ENCODE measurements at regions not wholly inside any gene's neighbourhood (a gene's known extent, or its start where the extent isn't known, plus 50 kb on each side); places are given as distances from the start of the nearest gene placed in this dataset.

DNA sequence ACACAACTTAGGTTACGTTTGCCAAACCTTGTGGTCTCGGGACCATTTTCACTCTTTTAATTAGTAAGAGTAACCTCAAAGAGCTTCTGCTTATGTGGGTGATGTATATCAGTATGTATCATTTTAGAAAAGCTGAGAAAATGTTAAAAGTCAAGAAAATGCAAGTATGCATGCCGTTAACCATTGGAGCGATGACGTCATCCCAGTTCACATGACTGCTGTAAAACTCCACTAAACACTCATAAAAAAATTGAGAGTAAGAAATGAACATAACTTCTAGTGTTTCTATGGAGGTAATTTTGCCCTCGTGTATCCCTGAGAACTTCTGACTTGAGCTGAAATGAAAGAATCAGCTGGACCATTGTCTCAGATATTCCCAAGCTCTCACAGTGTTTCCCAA lies 250.0 kb upstream of the CDH4 start:
- 79 to 90% methylated on average over 6 of the region's 6 CpGs for WGBS, 2 donors
- TF ChIP-seq, protein P1, sequence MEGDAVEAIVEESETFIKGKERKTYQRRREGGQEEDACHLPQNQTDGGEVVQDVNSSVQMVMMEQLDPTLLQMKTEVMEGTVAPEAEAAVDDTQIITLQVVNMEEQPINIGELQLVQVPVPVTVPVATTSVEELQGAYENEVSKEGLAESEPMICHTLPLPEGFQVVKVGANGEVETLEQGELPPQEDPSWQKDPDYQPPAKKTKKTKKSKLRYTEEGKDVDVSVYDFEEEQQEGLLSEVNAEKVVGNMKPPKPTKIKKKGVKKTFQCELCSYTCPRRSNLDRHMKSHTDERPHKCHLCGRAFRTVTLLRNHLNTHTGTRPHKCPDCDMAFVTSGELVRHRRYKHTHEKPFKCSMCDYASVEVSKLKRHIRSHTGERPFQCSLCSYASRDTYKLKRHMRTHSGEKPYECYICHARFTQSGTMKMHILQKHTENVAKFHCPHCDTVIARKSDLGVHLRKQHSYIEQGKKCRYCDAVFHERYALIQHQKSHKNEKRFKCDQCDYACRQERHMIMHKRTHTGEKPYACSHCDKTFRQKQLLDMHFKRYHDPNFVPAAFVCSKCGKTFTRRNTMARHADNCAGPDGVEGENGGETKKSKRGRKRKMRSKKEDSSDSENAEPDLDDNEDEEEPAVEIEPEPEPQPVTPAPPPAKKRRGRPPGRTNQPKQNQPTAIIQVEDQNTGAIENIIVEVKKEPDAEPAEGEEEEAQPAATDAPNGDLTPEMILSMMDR (IDR thresholded peaks at IDR 0.05): no peak
- intact Hi-C loops (cut with DNase I): no loop called here
- no peak overlapping the region for H3K4me3 ChIP-seq
- no peaks in the 10 kb centered on the region for H3K9me3 ChIP-seq
- peaks cover 0 to 25% (median 4%) of the 10 kb centered on the region in 7 donors for H3K27me3 ChIP-seq
- H3K27ac ChIP-seq: no peak overlapping the region
- no peaks in the 10 kb centered on the region for H3K36me3 ChIP-seq
- DNase-seq (no peak), ATAC-seq (no peak)
- no peaks in the 10 kb centered on the region for H3K4me1 ChIP-seq

DNA sequence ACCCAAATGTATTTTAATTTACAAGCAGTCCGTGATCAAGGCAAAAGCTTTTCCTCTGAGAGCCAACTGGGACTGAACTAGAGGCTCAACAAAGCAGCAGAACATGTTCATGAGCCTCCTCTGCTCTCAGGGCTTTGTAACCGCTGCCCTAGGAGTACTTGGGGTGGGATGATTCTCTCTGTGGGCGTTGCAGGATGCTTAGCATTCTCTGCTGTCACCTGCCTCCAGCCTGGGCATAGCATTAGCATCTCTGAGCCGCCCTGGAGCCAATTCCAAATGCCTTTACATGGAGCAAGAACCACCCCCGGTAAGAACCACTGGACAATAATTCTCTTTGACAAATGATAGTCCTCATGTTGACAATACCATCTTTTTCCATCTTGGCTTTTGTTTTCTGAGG lies 237.6 kb upstream of the CDH4 start:
- no peak for ATAC-seq
- 32 to 33% methylated on average over 5 of the region's 5 CpGs for WGBS, 2 donors
- Histone ChIP-seq H3K27ac (no peak overlapping the region), H3K4me3 (no peak overlapping the region), H3K36me3 (no peaks in the 10 kb centered on the region), H3K9me3 (peaks cover 0 to 9% (median 0%) of the 10 kb centered on the region in 11 donors), H3K4me1 (no peaks in the 10 kb centered on the region), H3K27me3 (peaks cover 0 to 36% (median 23%) of the 10 kb centered on the region in 7 donors)
- intact Hi-C loops (cut with DNase I): no loop called here
- TF ChIP-seq, protein P1 (IDR thresholded peaks at IDR 0.05): no peak
- no peak for DNase-seq

DNA sequence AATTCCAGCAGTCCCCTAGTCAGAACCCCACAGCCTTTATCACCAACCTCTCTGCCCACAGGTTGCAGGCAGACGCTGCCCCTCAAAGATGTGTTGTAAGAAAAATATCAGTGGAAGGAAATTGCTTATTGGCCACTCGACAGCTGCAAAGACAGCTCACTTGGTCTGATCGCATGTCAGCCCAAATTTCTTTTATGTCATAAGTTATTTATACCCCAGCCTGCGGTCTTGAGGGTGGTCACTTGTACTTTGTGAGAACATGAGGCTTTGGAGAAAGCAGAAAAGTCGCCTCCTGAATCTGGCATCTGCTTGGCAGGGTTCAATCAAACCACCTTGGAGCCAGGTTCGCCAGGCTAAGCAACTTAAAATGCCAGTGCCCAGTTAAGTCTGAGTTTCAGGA lies 236.5 kb upstream of the CDH4 start:
- no peaks in the 10 kb centered on the region for H3K36me3 ChIP-seq
- ATAC-seq: no peak
- H3K9me3 ChIP-seq: peaks cover 0 to 9% (median 0%) of the 10 kb centered on the region in 11 donors
- H3K27me3 ChIP-seq: peaks cover 0 to 31% (median 17%) of the 10 kb centered on the region in 7 donors
- intact Hi-C loops (cut with DNase I): no loop called here
- TF ChIP-seq, protein P1 (IDR thresholded peaks at IDR 0.05): no peak
- 58 to 65% methylated on average over 6 of the region's 6 CpGs for WGBS, 2 donors
- H3K27ac ChIP-seq: no peak overlapping the region
- H3K4me3 ChIP-seq: no peak overlapping the region
- DNase-seq: no peak
- H3K4me1 ChIP-seq: no peaks in the 10 kb centered on the region

DNA sequence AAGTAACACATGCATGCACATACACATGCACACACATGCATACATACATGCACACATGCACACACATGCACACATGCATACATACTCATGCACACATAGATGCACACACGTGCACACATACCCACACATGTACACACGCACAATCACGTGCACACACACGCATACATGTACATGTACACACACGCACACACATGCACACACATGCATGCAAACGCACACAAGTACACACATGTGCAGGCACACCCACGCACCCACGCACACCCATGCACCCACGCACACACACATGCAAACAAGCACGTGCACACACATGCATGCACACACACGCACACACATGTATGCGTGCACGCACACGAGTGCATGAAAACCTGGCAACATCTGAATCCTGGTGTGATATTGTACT lies 232.7 kb upstream of the CDH4 start:
- Histone ChIP-seq H3K4me1 (no peaks in the 10 kb centered on the region), H3K9me3 (peaks cover 0 to 9% (median 0%) of the 10 kb centered on the region in 11 donors), H3K27me3 (peaks cover 0 to 20% (median 15%) of the 10 kb centered on the region in 7 donors), H3K27ac (no peak overlapping the region), H3K36me3 (no peaks in the 10 kb centered on the region), H3K4me3 (no peak overlapping the region)
- 89 to 93% methylated on average over 14 of the region's 14 CpGs for WGBS, 2 donors
- DNase-seq (no peak), ATAC-seq (no peak)
- TF ChIP-seq, protein P1 (IDR thresholded peaks at IDR 0.05): no peak
- intact Hi-C loops (cut with DNase I): no loop called here

Data from heart right ventricle (tissue), 16 donors.